ENCODE measurements at regions not wholly inside any gene's neighbourhood (a gene's known extent, or its start where the extent isn't known, plus 50 kb on each side); places are given as distances from the start of the nearest gene placed in this dataset.

DNA sequence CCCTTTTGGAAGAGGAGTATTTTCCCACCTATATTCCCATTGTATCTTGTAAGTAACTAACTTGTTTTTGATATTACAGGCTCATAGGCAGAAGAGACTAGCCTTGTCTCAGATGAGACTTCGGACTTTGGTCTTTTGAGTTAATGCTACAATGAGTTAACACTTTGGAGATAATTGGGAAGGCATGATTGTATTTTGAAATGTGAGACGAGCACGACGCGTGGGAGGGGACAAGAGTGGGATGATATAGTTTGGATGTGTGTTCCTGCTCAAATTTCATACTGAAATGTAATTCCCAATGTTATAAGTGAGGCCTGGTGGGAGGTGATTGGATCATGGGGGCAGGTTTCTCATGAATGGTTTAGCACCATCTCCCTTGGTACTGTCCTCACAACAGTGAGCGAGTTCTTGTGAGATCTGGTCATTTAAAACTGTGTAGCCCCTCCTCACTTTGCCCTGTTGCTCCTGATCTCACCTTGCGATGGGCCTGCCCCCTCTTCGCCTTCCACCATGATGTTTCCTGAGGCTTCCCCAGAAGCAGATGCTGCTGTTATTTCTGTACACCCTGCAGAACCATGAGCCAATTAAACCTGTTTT is 721.5 kb upstream of the CTNND2 start:
- H3K27ac ChIP-seq (ENCODE audit: low read depth, low read length) = no peak overlapping the region
- no peaks in the 10 kb centered on the region for H3K79me2 ChIP-seq (ENCODE audit: control insufficient read depth, low read length)
- no peak overlapping the region for H3K4me2 ChIP-seq (ENCODE audit: low read length)
- TF ChIP-seq EZH2phosphoT487 (IDR thresholded peaks at IDR 0.05; ENCODE audit: borderline replicate concordance, low read length) = no peak
- TF ChIP-seq, protein P1, sequence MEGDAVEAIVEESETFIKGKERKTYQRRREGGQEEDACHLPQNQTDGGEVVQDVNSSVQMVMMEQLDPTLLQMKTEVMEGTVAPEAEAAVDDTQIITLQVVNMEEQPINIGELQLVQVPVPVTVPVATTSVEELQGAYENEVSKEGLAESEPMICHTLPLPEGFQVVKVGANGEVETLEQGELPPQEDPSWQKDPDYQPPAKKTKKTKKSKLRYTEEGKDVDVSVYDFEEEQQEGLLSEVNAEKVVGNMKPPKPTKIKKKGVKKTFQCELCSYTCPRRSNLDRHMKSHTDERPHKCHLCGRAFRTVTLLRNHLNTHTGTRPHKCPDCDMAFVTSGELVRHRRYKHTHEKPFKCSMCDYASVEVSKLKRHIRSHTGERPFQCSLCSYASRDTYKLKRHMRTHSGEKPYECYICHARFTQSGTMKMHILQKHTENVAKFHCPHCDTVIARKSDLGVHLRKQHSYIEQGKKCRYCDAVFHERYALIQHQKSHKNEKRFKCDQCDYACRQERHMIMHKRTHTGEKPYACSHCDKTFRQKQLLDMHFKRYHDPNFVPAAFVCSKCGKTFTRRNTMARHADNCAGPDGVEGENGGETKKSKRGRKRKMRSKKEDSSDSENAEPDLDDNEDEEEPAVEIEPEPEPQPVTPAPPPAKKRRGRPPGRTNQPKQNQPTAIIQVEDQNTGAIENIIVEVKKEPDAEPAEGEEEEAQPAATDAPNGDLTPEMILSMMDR (IDR thresholded peaks at IDR 0.05; ENCODE audit: low read depth, low read length, poor library complexity, severe bottlenecking) = no peak
- H3K9me3 ChIP-seq (ENCODE audit: control insufficient read depth, insufficient read depth, low read length) = no peaks in the 10 kb centered on the region
- no peaks in the 10 kb centered on the region for H3K4me1 ChIP-seq (ENCODE audit: control insufficient read depth, low read length)
- H3K9me2 ChIP-seq (replicated peaks; ENCODE audit: control insufficient read depth, low read length) = no peaks in the 10 kb centered on the region
- no peaks in the 10 kb centered on the region for H3F3A ChIP-seq (ENCODE audit: control insufficient read depth, insufficient read depth)
- H3K36me3 ChIP-seq (ENCODE audit: control insufficient read depth, low read length) = no peaks in the 10 kb centered on the region
- H4K20me1 ChIP-seq (ENCODE audit: control insufficient read depth, insufficient read depth, low read depth, low read length) = no peaks in the 10 kb centered on the region
- no peaks in the 10 kb centered on the region for H3K27me3 ChIP-seq (ENCODE audit: control insufficient read depth, low read length)
- H3K4me3 ChIP-seq (ENCODE audit: low read length) = no peak overlapping the region

DNA sequence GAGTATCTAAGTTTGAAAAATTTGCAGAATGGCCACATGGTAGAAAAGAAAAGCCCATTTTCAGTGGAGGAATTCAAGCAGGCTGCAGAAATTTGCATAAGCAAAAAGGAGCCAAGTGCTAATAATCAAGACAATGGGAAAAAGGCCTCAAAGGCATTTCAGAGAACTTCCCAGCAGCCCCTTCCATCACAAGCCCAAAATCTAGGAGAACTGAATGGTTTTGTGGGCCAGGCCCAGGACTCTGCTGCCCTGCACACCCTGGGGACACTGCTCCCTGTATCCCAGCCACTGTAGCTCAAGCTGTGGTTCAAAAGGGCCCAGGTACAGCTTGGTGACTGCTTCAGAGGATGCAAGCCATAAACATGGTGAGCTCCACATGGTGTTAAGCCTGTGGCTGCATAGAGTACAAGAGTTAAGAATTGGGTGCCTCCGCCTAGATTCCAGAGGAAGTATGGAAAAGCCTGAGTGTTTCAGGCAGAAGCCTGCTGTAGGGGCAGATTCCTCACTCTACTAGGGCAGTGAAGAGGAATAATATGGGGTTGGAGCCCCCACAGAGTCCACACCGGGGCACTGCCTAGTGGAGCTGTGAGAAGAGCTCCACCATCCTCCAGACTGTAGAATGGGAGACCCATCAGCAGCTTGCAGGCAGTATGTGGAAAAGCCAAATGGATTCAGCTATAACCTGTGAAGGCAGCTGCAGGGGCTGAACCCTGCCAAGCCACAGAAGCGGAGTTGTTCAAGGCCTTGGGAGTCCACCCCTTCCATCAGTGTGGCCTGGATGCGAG is 720.7 kb upstream of the CTNND2 start:
- Histone ChIP-seq H3K27me3 (ENCODE audit: control insufficient read depth, low read length) (no peaks in the 10 kb centered on the region), H3K36me3 (ENCODE audit: control insufficient read depth, low read length) (no peaks in the 10 kb centered on the region), H3K4me3 (ENCODE audit: low read length) (no peak overlapping the region), H3K9me2 (replicated peaks; ENCODE audit: control insufficient read depth, low read length) (no peaks in the 10 kb centered on the region), H3K27ac (ENCODE audit: low read depth, low read length) (no peak overlapping the region), H3F3A (ENCODE audit: control insufficient read depth, insufficient read depth) (no peaks in the 10 kb centered on the region), H4K20me1 (ENCODE audit: control insufficient read depth, insufficient read depth, low read depth, low read length) (no peaks in the 10 kb centered on the region), H3K79me2 (ENCODE audit: control insufficient read depth, low read length) (no peaks in the 10 kb centered on the region), H3K4me1 (ENCODE audit: control insufficient read depth, low read length) (no peaks in the 10 kb centered on the region), H3K9me3 (ENCODE audit: control insufficient read depth, insufficient read depth, low read length) (no peaks in the 10 kb centered on the region), H3K4me2 (ENCODE audit: low read length) (no peak overlapping the region)
- no peak for TF ChIP-seq EZH2phosphoT487 (IDR thresholded peaks at IDR 0.05; ENCODE audit: borderline replicate concordance, low read length)
- TF ChIP-seq, protein P1 (IDR thresholded peaks at IDR 0.05; ENCODE audit: low read depth, low read length, poor library complexity, severe bottlenecking) = no peak

DNA sequence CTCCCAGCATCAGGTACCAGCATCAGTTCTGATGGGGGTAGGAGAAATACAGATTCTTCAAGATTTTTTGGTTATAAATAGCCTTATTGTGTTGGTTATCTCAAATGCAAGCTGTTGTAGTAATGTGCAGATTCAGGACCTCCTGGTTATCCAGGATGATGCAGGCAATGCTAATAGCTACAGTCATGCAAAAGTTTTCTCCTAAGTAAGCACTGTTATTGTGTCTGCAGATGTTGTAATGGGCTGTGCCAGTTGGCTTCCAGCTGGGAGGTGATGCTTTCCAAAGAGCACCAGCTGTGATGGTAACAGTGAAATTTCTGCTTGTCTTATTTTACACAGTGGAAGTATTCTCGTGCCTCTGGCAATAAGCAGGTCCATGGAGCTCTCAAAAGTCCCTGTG is 719.2 kb upstream of the CTNND2 start:
- no peaks in the 10 kb centered on the region for H3K79me2 ChIP-seq (ENCODE audit: control insufficient read depth, low read length)
- H3K4me2 ChIP-seq (ENCODE audit: low read length) = no peak overlapping the region
- TF ChIP-seq, protein P1 (IDR thresholded peaks at IDR 0.05; ENCODE audit: low read depth, low read length, poor library complexity, severe bottlenecking) = no peak
- no peak for TF ChIP-seq EZH2phosphoT487 (IDR thresholded peaks at IDR 0.05; ENCODE audit: borderline replicate concordance, low read length)
- H3K4me1 ChIP-seq (ENCODE audit: control insufficient read depth, low read length) = no peaks in the 10 kb centered on the region
- no peaks in the 10 kb centered on the region for H3K9me3 ChIP-seq (ENCODE audit: control insufficient read depth, insufficient read depth, low read length)
- H3F3A ChIP-seq (ENCODE audit: control insufficient read depth, insufficient read depth) = no peaks in the 10 kb centered on the region
- no peak overlapping the region for H3K27ac ChIP-seq (ENCODE audit: low read depth, low read length)
- H4K20me1 ChIP-seq (ENCODE audit: control insufficient read depth, insufficient read depth, low read depth, low read length) = no peaks in the 10 kb centered on the region
- no peak overlapping the region for H3K4me3 ChIP-seq (ENCODE audit: low read length)
- no peaks in the 10 kb centered on the region for H3K9me2 ChIP-seq (replicated peaks; ENCODE audit: control insufficient read depth, low read length)
- no peaks in the 10 kb centered on the region for H3K27me3 ChIP-seq (ENCODE audit: control insufficient read depth, low read length)
- H3K36me3 ChIP-seq (ENCODE audit: control insufficient read depth, low read length) = no peaks in the 10 kb centered on the region

Measured in DOHH2 (cell line).